GM12878 (cell line): ENCODE measurements at regions not wholly inside any gene's neighbourhood (a gene's known extent, or its start where the extent isn't known, plus 50 kb on each side); places are given as distances from the start of the nearest gene placed in this dataset.

ENCODE experiments used
- ATAC-seq: fragments of 200-7000 bp; cut with Tn5 transposase; 3 replicates; pipeline ENCODE4 v1.9.1; 2020; ENCODE audit warnings: mild to moderate bottlenecking, moderate library complexity
- BruUV-seq: library from RNA; stranded (reverse); fragments of 400-500 nt; replicated peaks from 2 replicates; lab custom pipeline; 2021; lab: Mats Ljungman, UMichigan
- CTCF ChIA-PET: fragments of 300-600 bp; sonication (Branson Sonifier 250); formaldehyde crosslinking; extraction: SDS; loops from one replicate; lab custom pipeline; 2021; ENCODE audit warnings: inconsistent platforms; lab: Yijun Ruan, JAX
- POLR2A ChIA-PET: fragments of 350-600 bp; formaldehyde crosslinking; extraction: SDS; loops from one replicate; lab custom pipeline; 2021; ENCODE audit warnings: inconsistent platforms; lab: Charles Lee
- RAD21 ChIA-PET: fragments of 300-600 bp; sonication (Branson Sonifier 250); formaldehyde crosslinking; loops from one replicate; lab custom pipeline; 2023; ENCODE audit warnings: antibody characterized with exemption; ENCODE audit not compliant: unreplicated experiment; lab: Charles Lee
- SMC1A ChIA-PET: fragments of 300-600 bp; sonication (Branson Sonifier 250); formaldehyde crosslinking; loops from one replicate; lab custom pipeline; 2023; ENCODE audit not compliant: unreplicated experiment, uncharacterized antibody; lab: Charles Lee
- DNase-seq: peaks from one replicate; pipeline ENCODE4 v3.0.0-alpha.2; 2011; ENCODE audit warnings: low read depth, low spot score
- FAIRE-seq: peaks from 3 replicates; lab custom pipeline; 2011; peaks lifted over from hg19 to GRCh38; lab: Jason Lieb, UNC
- H2AFZ ChIP-seq: 2 replicates; pipeline ENCODE4 v1.6.0; 2011; ENCODE audit warnings: low read depth, low read length, control low read depth; ENCODE audit not compliant: control insufficient read depth
- H3K27ac ChIP-seq: 2 replicates; pipeline ENCODE4 v1.5.1; 2011; ENCODE audit warnings: control low read depth; ENCODE audit not compliant: control insufficient read depth, insufficient read depth
- H3K27me3 ChIP-seq, 2 experiments: replicated peaks in 1 of 2; 2 replicates each; pipeline versions ENCODE4 v1.6.0 to v1.6.1; 2011; ENCODE audit warnings: low read length in 1 of 2; ENCODE audit not compliant: control insufficient read depth in 2 of 2, insufficient read depth in 2 of 2
- H3K36me3 ChIP-seq, 2 experiments: 2 replicates each; pipeline ENCODE4 v1.5.1; 2011; ENCODE audit warnings: low read length in 1 of 2; ENCODE audit not compliant: control insufficient read depth in 2 of 2, insufficient read depth in 2 of 2
- H3K4me1 ChIP-seq: 2 replicates; pipeline ENCODE4 v1.6.1; 2011; ENCODE audit warnings: mild to moderate bottlenecking, low read length, moderate library complexity, mixed read lengths; ENCODE audit not compliant: control insufficient read depth, insufficient read depth
- H3K4me2 ChIP-seq: 2 replicates; pipeline ENCODE4 v1.6.0; 2011; ENCODE audit warnings: control low read depth; ENCODE audit not compliant: control insufficient read depth, insufficient read depth
- H3K4me3 ChIP-seq: fragments of 200-600 bp; sonication (generic); 2 replicates; pipeline ENCODE4 v1.5.1; 2016
- H3K79me2 ChIP-seq: 2 replicates; pipeline ENCODE4 v1.6.0; 2011; ENCODE audit warnings: low read length; ENCODE audit not compliant: control insufficient read depth, insufficient read depth
- H3K9ac ChIP-seq: 2 replicates; pipeline ENCODE4 v1.8.0; 2011; ENCODE audit warnings: low read length, control low read depth, mixed read lengths; ENCODE audit not compliant: control insufficient read depth, insufficient read depth
- H3K9me3 ChIP-seq: replicated peaks from 3 replicates; pipeline ENCODE4 v1.5.1; 2011; ENCODE audit warnings: mild to moderate bottlenecking, low read length; ENCODE audit not compliant: control insufficient read depth, insufficient read depth
- H4K20me1 ChIP-seq: 2 replicates; pipeline ENCODE4 v1.6.0; 2011; ENCODE audit not compliant: control insufficient read depth, insufficient read depth
- BCLAF1 ChIP-seq: fragments of 450-650 bp; IDR thresholded peaks from 2 replicates; pipeline ENCODE4 v1.6.1; 2017; ENCODE audit warnings: antibody characterized with exemption, mild to moderate bottlenecking, moderate library complexity
- BHLHE40 ChIP-seq, 2 experiments: fragments of 450-650 bp in 1 of 2; IDR thresholded peaks; 2 replicates each; pipeline ENCODE4 v1.6.1; 2011 to 2017; ENCODE audit warnings: low read depth in 2 of 2, borderline replicate concordance in 1 of 2, improper control_type of control experiment in 1 of 2, low read length in 1 of 2, mild to moderate bottlenecking in 1 of 2
- EP300 ChIP-seq, 2 experiments: fragments of 150-350 bp in 1 of 2; IDR thresholded peaks; 2 replicates each; pipeline ENCODE4 v1.6.1; 2011 to 2012; ENCODE audit warnings: low read depth in 2 of 2, low read length in 2 of 2, borderline replicate concordance in 1 of 2, improper control_type of control experiment in 1 of 2, inconsistent platforms in 1 of 2; ENCODE audit not compliant: control insufficient read depth in 1 of 2
- FOXK2 ChIP-seq: fragments of 450-650 bp; IDR thresholded peaks from 2 replicates; pipeline ENCODE4 v1.6.1; 2017; ENCODE audit warnings: mild to moderate bottlenecking, moderate library complexity
- KDM1A ChIP-seq: fragments of 200-600 bp; sonication (generic); IDR thresholded peaks from 2 replicates; pipeline ENCODE4 v1.6.1; 2016; ENCODE audit warnings: borderline replicate concordance
- MEF2A ChIP-seq: IDR thresholded peaks from 2 replicates; pipeline ENCODE4 v1.6.1; 2011; ENCODE audit warnings: low read depth, mild to moderate bottlenecking, low read length, moderate library complexity; ENCODE audit not compliant: insufficient read depth
- MTA2 ChIP-seq: fragments of 450-650 bp; IDR thresholded peaks from 2 replicates; pipeline ENCODE4 v1.6.1; 2016; ENCODE audit warnings: low read depth, mild to moderate bottlenecking, moderate library complexity
- NFYA ChIP-seq: IDR thresholded peaks from 2 replicates; pipeline ENCODE4 v1.6.1; 2011; ENCODE audit warnings: low read depth, mild to moderate bottlenecking, low read length, improper control_type of control experiment, borderline replicate concordance
- NRF1 ChIP-seq: conservative IDR thresholded peaks from 2 replicates; pipeline ENCODE4 v1.6.1; 2011; ENCODE audit warnings: mild to moderate bottlenecking, low read depth, low read length, improper control_type of control experiment
- SREBF1 ChIP-seq: IDR thresholded peaks from 2 replicates; pipeline ENCODE4 v1.6.1; 2012; ENCODE audit warnings: mild to moderate bottlenecking, low read length
- ZBED1 ChIP-seq: IDR thresholded peaks from 2 replicates; pipeline ENCODE4 v1.6.1; 2016; ENCODE audit warnings: borderline replicate concordance
- ZNF207 ChIP-seq: fragments of 450-650 bp; IDR thresholded peaks from 2 replicates; pipeline ENCODE4 v1.6.1; 2014; ENCODE audit warnings: antibody characterized with exemption, mild to moderate bottlenecking, borderline replicate concordance
- ZNF384 ChIP-seq: IDR thresholded peaks from 2 replicates; pipeline ENCODE4 v1.6.1; 2012; ENCODE audit warnings: low read depth, mild to moderate bottlenecking, low read length, improper control_type of control experiment, borderline replicate concordance
- ZSCAN29 ChIP-seq: fragments of 450-650 bp; IDR thresholded peaks from 2 replicates; pipeline ENCODE4 v1.6.1; 2017; ENCODE audit warnings: mild to moderate bottlenecking, moderate library complexity
- WGBS: methylation state at CpG from one replicate; pipeline ENCODE4 v1.1.6; 2016; ENCODE audit warnings: low lambda C conversion rate; ENCODE audit not compliant: insufficient replicate concordance, insufficient coverage; ENCODE audit errors: missing lambda C conversion rate; 5-methylcytosine and 5-hydroxymethylcytosine counted together
- in situ Hi-C: fragments of 300-500 bp; cut with MboI; formaldehyde crosslinking; loops from 9 replicates; pipeline ENCODE4 v1.14.3; 2018; ENCODE audit warnings: mixed read lengths
- intact Hi-C: fragments of 100-400 bp; cut with micrococcal nuclease; formaldehyde crosslinking; loops from one replicate; pipeline ENCODE4 v1.14.2; 2022; ENCODE audit not compliant: unreplicated experiment
- TF ChIP-seq, protein P1 (sequence below): IDR thresholded peaks from 2 replicates; pipeline ENCODE4 v1.6.1; 2012; ENCODE audit warnings: improper control_type of control experiment, low read depth, low read length; ENCODE audit not compliant: insufficient replicate concordance

DNA sequence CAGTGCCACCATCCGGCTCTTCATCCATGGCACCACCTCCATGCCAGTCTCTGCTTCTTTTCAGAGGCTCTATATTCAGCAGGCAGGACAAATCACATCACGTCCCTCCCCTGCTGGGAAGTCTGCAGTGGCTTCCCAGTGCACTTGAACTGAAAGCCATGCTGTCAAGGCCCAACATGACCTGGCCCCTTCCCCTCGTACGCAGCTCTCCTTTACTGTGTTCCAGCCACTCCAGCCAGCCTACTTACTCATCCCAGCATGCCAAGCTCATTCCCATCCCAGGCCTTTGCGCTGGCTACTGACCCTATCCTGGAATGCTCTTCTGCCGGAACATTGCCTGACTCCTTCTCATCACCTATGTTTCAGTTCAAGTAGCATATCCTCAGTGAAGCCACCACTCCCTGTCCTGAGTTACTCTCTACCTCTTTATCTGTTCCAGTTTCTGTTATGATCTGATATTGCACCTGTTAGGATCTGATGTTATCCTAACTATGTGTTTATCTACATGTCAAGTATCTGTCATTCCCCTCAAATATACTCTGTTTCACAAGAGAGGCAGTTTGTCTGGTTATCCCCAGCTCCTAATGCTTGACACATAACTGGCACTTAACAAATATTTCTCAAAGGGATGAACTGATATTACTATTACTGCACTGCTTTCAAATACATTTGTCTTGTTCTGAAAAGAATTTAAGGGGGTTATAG is 101.2 kb upstream of the F3 start:
- Histone ChIP-seq H3K9me3 (no peaks in the 10 kb centered on the region), H3K27ac (no peak overlapping the region), H3K9ac (no peak overlapping the region), H3K4me1 (no peaks in the 10 kb centered on the region), H4K20me1 (no peaks in the 10 kb centered on the region), H3K4me2 (no peak overlapping the region), H3K4me3 (no peak overlapping the region), H3K79me2 (no peaks in the 10 kb centered on the region), H2AFZ (no peak overlapping the region), H3K36me3 (no peaks in the 10 kb centered on the region), H3K27me3 (no peaks in the 10 kb centered on the region)
- no TSS peak for BruUV-seq
- FAIRE-seq (no peak), ATAC-seq (no peak), DNase-seq (no peak)
- POLR2A ChIA-PET = no interaction called here
- WGBS = 54% methylated on average over 6 of the region's 6 CpGs
- SMC1A ChIA-PET = no interaction called here
- CTCF ChIA-PET = interaction anchor here (0.6 kb wide), 1 partner anchor 25 kb away, joined by 3 read pairs; no protein-coding TSS in a partner anchor
- intact Hi-C loops (no loop called here), in situ Hi-C loops (no loop called here)
- RAD21 ChIA-PET = no interaction called here
- TF ChIP-seq KDM1A (no peak), FOXK2 (no peak), EP300 (IDR thresholded peaks at IDR 0.05; ENCODE audit: borderline replicate concordance in 1 of 2, control insufficient read depth in 1 of 2, low read depth in 2 of 2, low read length in 2 of 2) (no peak), SREBF1 (no peak), MEF2A (no peak), ZNF207 (no peak), ZSCAN29 (no peak), NRF1 (no peak), ZBED1 (no peak), BCLAF1 (no peak), BHLHE40 (IDR thresholded peaks at IDR 0.05; ENCODE audit: borderline replicate concordance in 1 of 2, low read depth in 2 of 2, low read length in 1 of 2) (no peak), ZNF384 (no peak), NFYA (no peak), MTA2 (no peak)
- TF ChIP-seq, protein P1, sequence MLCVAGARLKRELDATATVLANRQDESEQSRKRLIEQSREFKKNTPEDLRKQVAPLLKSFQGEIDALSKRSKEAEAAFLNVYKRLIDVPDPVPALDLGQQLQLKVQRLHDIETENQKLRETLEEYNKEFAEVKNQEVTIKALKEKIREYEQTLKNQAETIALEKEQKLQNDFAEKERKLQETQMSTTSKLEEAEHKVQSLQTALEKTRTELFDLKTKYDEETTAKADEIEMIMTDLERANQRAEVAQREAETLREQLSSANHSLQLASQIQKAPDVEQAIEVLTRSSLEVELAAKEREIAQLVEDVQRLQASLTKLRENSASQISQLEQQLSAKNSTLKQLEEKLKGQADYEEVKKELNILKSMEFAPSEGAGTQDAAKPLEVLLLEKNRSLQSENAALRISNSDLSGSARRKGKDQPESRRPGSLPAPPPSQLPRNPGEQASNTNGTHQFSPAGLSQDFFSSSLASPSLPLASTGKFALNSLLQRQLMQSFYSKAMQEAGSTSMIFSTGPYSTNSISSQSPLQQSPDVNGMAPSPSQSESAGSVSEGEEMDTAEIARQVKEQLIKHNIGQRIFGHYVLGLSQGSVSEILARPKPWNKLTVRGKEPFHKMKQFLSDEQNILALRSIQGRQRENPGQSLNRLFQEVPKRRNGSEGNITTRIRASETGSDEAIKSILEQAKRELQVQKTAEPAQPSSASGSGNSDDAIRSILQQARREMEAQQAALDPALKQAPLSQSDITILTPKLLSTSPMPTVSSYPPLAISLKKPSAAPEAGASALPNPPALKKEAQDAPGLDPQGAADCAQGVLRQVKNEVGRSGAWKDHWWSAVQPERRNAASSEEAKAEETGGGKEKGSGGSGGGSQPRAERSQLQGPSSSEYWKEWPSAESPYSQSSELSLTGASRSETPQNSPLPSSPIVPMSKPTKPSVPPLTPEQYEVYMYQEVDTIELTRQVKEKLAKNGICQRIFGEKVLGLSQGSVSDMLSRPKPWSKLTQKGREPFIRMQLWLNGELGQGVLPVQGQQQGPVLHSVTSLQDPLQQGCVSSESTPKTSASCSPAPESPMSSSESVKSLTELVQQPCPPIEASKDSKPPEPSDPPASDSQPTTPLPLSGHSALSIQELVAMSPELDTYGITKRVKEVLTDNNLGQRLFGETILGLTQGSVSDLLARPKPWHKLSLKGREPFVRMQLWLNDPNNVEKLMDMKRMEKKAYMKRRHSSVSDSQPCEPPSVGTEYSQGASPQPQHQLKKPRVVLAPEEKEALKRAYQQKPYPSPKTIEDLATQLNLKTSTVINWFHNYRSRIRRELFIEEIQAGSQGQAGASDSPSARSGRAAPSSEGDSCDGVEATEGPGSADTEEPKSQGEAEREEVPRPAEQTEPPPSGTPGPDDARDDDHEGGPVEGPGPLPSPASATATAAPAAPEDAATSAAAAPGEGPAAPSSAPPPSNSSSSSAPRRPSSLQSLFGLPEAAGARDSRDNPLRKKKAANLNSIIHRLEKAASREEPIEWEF = no peak
